GM12875 (cell line): ENCODE measurements at regions not wholly inside any gene's neighbourhood (a gene's known extent, or its start where the extent isn't known, plus 50 kb on each side); places are given as distances from the start of the nearest gene placed in this dataset.

Experiments used
- H3K4me3 ChIP-seq: one replicate; pipeline ENCODE4 v1.5.1; 2011; ENCODE audit warnings: low read depth, low read length, control low read depth
- TF ChIP-seq, protein P1 (sequence below): IDR thresholded peaks from 2 replicates; pipeline ENCODE4 v1.5.1; 2011; ENCODE audit warnings: low read depth, mild to moderate bottlenecking, control low read depth, inconsistent platforms, low read length, moderate library complexity, borderline replicate concordance; ENCODE audit not compliant: insufficient read depth

DNA sequence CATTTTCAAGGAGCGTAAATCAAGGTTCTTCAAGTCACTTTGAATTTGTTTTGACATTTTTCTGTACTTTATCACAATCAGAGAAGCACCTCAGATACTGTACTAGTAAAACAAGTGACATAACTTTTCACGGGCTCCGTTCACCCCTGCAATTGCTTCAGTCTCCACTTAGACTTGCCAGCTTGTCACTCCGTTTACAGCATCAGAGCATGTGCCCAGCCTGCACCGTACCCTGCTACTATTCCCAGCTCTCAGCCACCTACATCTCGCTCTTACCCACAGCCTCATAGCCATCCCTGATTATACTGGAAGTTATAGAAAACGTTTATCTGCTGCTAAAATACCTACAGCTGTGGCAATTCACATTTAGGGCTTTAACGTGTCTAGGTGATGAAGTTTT lies 135.3 kb upstream of the TENM3 start:
- TF ChIP-seq, protein P1, sequence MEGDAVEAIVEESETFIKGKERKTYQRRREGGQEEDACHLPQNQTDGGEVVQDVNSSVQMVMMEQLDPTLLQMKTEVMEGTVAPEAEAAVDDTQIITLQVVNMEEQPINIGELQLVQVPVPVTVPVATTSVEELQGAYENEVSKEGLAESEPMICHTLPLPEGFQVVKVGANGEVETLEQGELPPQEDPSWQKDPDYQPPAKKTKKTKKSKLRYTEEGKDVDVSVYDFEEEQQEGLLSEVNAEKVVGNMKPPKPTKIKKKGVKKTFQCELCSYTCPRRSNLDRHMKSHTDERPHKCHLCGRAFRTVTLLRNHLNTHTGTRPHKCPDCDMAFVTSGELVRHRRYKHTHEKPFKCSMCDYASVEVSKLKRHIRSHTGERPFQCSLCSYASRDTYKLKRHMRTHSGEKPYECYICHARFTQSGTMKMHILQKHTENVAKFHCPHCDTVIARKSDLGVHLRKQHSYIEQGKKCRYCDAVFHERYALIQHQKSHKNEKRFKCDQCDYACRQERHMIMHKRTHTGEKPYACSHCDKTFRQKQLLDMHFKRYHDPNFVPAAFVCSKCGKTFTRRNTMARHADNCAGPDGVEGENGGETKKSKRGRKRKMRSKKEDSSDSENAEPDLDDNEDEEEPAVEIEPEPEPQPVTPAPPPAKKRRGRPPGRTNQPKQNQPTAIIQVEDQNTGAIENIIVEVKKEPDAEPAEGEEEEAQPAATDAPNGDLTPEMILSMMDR: no peak
- H3K4me3 ChIP-seq: no peak overlapping the region

DNA sequence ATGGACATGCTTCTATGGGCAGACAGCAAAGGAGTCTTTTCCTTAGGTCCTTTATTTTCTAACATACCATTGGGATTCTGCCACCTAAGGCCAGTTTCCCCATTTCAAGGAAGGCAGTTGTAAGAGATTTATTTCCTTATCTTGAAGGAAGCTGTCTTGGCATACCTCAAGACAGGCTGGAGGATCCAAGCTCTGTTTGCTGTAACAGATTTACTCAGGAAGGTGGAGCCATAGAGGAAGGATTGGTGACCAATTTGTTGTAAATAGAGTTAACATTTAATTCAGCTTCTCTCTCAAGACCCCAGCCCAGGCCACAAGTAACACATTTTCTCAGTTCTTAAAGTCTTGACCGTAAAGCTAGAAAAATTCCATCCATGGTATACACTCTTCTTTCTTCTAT lies 131.6 kb upstream of the TENM3 start:
- H3K4me3 ChIP-seq: no peak overlapping the region
- TF ChIP-seq, protein P1: no peak

DNA sequence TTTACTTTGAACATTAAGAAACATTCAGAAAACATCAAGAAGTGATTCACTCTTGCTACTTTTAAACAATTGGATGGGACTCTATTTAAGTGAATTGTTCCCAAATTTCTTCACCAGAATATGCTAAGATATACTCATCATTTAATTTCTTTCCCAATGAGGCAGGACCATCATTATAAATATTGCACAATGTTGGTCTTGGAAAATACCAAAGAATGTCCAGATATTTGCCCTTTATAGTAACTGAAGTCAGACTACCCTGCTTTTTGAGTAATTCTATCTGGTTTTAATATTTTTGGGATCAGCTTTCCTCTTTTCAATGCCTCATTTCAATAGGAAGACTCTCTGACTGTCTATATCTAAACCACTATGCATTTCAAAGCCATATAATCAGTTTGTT lies 129.4 kb upstream of the TENM3 start:
- TF ChIP-seq, protein P1: no peak
- no peak overlapping the region for H3K4me3 ChIP-seq

DNA sequence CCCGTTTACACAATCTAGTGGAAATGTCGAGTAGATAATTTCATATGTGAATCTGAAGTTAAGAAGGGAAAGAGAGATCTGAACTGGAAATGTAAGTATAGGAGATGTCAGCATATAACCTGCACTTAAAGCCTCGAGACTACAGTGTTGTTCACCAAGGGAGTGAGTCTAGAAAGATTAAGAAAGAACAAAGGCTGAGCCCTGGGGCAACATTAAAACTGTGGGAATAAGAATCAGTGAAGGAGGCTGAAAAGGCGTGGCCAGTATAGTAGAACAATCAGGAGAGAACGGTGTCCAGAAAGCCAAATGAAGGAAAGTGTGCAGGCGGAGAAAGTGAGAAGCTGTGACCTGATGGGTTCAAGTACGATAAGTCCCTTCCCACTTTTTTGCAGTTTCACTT lies 118.8 kb upstream of the TENM3 start:
- no peak overlapping the region for H3K4me3 ChIP-seq
- TF ChIP-seq, protein P1: no peak

DNA sequence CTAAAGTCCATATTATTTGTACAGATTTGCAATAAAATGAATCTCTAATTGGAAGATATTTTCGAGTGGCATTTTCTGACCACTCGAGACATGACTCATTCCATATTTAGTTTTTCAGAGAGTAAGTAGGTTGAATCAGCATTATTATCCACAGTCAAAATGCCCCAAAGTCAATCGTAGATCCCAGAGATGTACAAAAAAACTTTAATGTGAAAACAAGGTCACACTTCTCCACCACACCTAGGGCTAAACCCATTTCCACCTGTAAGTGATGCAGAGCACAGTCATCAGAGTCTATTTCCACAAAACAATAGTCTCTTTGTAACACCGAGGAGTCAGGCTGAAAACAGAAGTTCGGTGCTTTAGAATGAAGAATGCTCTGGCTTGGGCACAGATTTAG lies 117.1 kb upstream of the TENM3 start:
- no peak overlapping the region for H3K4me3 ChIP-seq
- TF ChIP-seq, protein P1: no peak

DNA sequence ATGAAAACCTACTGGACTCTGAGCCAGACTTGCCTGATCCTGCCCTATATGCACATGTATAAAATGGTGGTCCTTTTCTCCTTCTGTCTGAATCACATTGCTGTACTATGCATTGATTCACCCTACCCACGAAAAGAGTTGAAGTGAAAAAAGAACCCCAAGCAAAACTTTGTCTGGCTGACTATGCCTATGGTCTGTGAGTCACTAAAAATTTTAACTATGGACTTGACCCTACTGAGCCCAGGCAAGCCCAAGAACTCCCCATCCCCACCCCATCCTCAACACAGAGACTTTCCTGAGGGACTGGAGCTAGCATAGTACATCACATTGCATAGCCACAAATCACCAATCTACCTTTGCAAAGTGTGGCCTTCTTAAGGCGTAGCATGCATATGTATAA lies 116.6 kb upstream of the TENM3 start:
- H3K4me3 ChIP-seq: no peak overlapping the region
- TF ChIP-seq, protein P1: no peak

DNA sequence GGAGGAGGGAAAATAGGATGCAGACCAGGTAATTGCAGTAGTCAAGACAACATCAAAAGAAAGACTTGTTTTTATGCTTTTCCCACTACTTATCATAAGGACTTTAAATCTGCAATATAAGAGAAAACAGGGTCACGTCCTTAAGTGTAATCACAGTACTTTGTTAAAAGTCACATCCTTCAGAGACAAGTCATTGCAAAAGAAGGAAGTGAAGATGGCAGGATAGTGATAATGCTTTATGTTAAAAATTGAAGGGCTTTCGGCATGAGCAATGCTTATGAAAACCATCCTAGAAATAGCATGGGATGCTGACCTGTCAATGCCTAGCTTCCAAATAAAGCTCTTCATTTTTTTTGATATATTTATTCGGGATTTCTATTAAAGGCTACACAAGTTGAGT lies 110.2 kb upstream of the TENM3 start:
- TF ChIP-seq, protein P1: no peak
- H3K4me3 ChIP-seq: no peak overlapping the region
